COLO668 (cell line): ENCODE measurements at regions not wholly inside any gene's neighbourhood (a gene's known extent, or its start where the extent isn't known, plus 50 kb on each side); places are given as distances from the start of the nearest gene placed in this dataset.

Experiments
- DNase-seq: peaks from one replicate; lab custom pipeline; 2025; ENCODE audit not compliant: unreplicated experiment; lab: John Stamatoyannopoulos, UW

GRCh38 chr10:28481968-28482367 is 51.0 kb upstream of the WAC start:
- no peak for DNase-seq
